GM10248 (cell line): ENCODE measurements at regions not wholly inside any gene's neighbourhood (a gene's known extent, or its start where the extent isn't known, plus 50 kb on each side); places are given as distances from the start of the nearest gene placed in this dataset.
"Not testable (repeated sequence)": the region's sequence is repeated elsewhere in the genome, so short reads cannot be mapped to it uniquely, and the experiment has no call there.

ENCODE experiments used
- CTCF ChIA-PET: fragments of 300-600 bp; sonication (Branson Sonifier 250); formaldehyde crosslinking; extraction: SDS; loops from one replicate; lab custom pipeline; 2021; ENCODE audit warnings: antibody characterized with exemption; lab: Yijun Ruan, JAX
- POLR2A ChIA-PET: fragments of 350-650 bp; sonication (Branson Sonifier 250); formaldehyde crosslinking; extraction: SDS; loops from one replicate; lab custom pipeline; 2020; ENCODE audit warnings: antibody characterized with exemption; lab: Yijun Ruan, JAX
- DNase-seq: peaks from one replicate; pipeline ENCODE4 v3.0.0; 2012; ENCODE audit errors: extremely low spot score
- CTCF ChIP-seq: IDR thresholded peaks from 2 replicates; pipeline ENCODE4 v1.5.1; 2012; ENCODE audit warnings: mild to moderate bottlenecking, low read depth; ENCODE audit errors: extremely low read depth, missing control alignments, control extremely low read depth

DNA sequence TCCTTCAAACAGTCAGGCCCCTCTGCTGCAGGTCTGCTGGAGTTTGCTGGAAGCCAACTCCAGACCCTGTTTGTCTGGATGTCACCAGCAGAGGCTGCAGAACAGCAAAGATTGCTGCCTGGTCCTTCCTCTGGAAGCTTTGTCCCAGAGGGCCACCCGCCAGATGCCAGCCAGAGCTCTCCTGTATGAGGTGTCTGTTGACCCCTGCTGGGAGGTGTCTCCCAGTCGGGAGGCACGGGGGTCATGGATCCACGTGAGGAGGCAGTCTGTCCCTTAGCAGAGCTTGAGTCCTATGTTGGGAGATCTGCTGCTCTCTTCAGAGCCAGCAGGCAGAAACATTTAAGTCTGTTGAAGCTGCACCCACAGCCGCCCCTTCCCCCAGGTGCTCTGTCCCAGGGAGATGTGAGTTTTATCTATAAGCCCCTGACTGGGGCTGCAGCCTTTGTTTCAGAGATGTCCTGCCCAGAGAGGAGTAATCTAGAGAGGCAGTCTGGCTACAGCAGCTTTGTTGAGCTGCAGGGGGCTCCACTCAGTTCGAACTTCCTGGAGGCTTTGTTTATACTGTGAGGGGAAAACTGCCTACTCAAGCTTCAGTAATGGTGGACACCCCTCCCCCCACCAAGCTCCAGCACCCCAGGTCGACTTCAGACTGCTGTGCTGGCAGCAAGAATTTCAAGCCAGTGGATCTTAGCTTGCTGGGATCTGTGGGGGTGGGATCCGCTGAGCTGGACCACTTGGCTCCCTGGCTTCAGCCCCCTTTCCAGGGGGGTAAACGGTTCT is 72.1 kb downstream of the OGFRL1 start:
- CTCF ChIA-PET: interaction anchor here (1.7 kb wide), 1 partner anchor 10 kb away, joined by 3 read pairs; no protein-coding TSS in a partner anchor
- DNase-seq, POLR2A ChIA-PET: not testable (repeated sequence)

DNA sequence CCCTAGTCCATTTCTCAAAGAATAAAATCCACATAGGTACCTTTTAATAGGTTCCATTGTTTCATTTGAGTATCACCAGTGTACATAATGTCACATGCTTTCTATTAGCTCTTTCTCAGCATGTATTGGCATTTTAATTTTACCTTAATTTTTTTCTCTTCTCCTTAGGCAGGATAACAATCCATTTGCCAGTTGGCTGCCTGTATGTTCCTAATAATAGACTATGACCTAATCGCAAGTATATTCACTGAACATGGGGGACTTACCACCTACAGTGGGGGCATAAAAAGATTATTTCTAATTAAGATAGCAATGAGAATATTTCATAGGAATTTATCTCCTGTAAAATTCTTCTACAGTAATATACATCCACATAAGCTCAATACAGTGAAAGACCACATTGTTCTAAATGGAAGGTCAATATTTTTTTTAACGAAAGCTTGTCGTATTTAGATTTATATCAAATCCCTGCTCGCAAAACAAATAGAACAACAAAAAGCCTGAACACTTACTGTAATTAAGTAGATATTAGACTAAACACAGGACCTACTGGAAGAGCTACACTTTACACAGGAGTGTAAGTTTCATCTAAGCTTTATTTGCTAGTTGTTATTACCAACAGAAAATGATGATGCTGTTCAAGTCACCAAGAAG is 76.4 kb downstream of the OGFRL1 start:
- POLR2A ChIA-PET: no interaction called here
- no peak for TF ChIP-seq CTCF
- DNase-seq: no peak
- CTCF ChIA-PET: interaction anchor here (0.8 to 1.9 kb wide), 3 partner anchors 10 to 20 kb away, joined by 3 to 4 read pairs (median 4); no protein-coding TSS in a partner anchor

GRCh38 chr6:71367756-71368155 is 79.1 kb downstream of the OGFRL1 start:
- POLR2A ChIA-PET: no interaction called here
- DNase-seq: no peak
- CTCF ChIA-PET: interaction anchor here (0.8 to 1.0 kb wide), 2 partner anchors 17 to 142 kb away, joined by 3 read pairs; no protein-coding TSS in a partner anchor
- no peak for TF ChIP-seq CTCF

DNA sequence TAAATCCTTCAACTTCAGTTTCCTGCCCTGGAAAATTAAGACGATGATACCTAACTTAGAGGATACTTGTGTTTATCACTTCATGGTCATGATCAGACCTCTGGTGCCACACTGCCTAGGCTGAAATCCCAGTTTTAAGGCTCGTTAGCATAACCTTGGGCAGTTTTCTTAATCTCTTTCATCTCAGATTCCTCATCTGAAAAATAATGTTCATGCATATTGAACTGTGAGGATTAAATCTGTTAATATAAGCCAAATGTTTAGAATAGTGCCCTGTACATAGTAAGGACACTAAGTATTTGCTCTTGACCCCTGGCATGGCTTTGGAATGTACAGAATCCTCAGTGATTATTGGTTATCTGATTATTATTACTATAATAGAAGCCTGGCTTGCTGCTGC is 79.7 kb downstream of the OGFRL1 start:
- TF ChIP-seq CTCF: no peak
- DNase-seq: no peak
- CTCF ChIA-PET: interaction anchor here (1.4 kb wide), 1 partner anchor 17 kb away, joined by 5 read pairs; no protein-coding TSS in a partner anchor

DNA sequence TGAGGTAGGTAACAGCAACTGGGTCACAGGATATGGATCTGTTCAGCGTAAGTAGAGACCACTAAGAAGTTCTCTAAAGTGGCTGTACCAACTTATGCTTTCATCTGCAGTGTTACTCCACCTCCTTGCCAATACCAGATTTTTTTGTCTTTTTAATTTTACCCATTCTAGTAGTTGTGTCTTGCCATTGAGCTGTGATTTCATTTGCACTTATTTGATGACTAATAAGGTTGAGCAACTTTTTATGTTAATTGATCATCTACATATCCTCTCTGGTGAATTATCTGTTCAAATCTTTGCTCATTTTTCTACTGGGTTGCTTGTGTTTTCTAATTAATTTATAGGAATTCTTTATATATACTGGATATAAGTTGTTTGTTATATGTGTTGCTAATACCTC is 82.9 kb downstream of the OGFRL1 start:
- TF ChIP-seq CTCF: no peak
- ChIA-PET CTCF (no interaction called here), POLR2A (no interaction called here)
- no peak for DNase-seq

More for the DNA sequence above, 79.7 kb downstream of the OGFRL1 start:
- POLR2A ChIA-PET: no interaction called here

DNA sequence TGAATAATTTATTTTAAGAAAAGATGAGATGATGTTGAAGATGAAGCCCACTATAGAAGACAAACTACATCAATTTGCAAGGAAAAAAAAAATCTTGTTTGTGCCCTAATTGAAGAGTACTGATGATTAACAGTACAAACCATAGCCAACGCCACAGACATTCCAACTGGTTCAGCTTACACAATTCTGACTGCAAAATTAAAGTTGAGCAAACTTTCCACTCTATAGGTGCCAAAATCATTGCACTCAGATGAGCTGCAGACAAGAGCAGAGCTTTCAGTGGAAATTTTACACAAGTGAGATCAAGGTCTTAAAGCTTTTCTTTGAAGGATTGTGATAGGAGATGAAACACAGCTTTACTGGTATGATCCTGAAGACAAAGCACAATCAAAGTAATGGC is 85.3 kb downstream of the OGFRL1 start:
- CTCF ChIA-PET: interaction anchor here (1.0 to 5.0 kb wide), 4 partner anchors 12 to 136 kb away, joined by 3 to 17 read pairs (median 6); no protein-coding TSS in a partner anchor
- POLR2A ChIA-PET: no interaction called here
- DNase-seq: no peak
- no peak for TF ChIP-seq CTCF
